GM12878 (cell line): ENCODE measurements at regions not wholly inside any gene's neighbourhood (a gene's known extent, or its start where the extent isn't known, plus 50 kb on each side); places are given as distances from the start of the nearest gene placed in this dataset.

ENCODE experiments used
- ATAC-seq: fragments of 200-7000 bp; cut with Tn5 transposase; 3 replicates; pipeline ENCODE4 v1.9.1; 2020; ENCODE audit warnings: mild to moderate bottlenecking, moderate library complexity
- BruUV-seq: library from RNA; stranded (reverse); fragments of 400-500 nt; replicated peaks from 2 replicates; lab custom pipeline; 2021; lab: Mats Ljungman, UMichigan
- CTCF ChIA-PET: fragments of 300-600 bp; sonication (Branson Sonifier 250); formaldehyde crosslinking; extraction: SDS; loops from one replicate; lab custom pipeline; 2021; ENCODE audit warnings: inconsistent platforms; lab: Yijun Ruan, JAX
- POLR2A ChIA-PET: fragments of 350-600 bp; formaldehyde crosslinking; extraction: SDS; loops from one replicate; lab custom pipeline; 2021; ENCODE audit warnings: inconsistent platforms; lab: Charles Lee
- RAD21 ChIA-PET: fragments of 300-600 bp; sonication (Branson Sonifier 250); formaldehyde crosslinking; loops from one replicate; lab custom pipeline; 2023; ENCODE audit warnings: antibody characterized with exemption; ENCODE audit not compliant: unreplicated experiment; lab: Charles Lee
- SMC1A ChIA-PET: fragments of 300-600 bp; sonication (Branson Sonifier 250); formaldehyde crosslinking; loops from one replicate; lab custom pipeline; 2023; ENCODE audit not compliant: unreplicated experiment, uncharacterized antibody; lab: Charles Lee
- DNase-seq: peaks from one replicate; pipeline ENCODE4 v3.0.0-alpha.2; 2011; ENCODE audit warnings: low read depth, low spot score
- FAIRE-seq: peaks from 3 replicates; lab custom pipeline; 2011; peaks lifted over from hg19 to GRCh38; lab: Jason Lieb, UNC
- H2AFZ ChIP-seq: 2 replicates; pipeline ENCODE4 v1.6.0; 2011; ENCODE audit warnings: low read depth, low read length, control low read depth; ENCODE audit not compliant: control insufficient read depth
- H3K27ac ChIP-seq: 2 replicates; pipeline ENCODE4 v1.5.1; 2011; ENCODE audit warnings: control low read depth; ENCODE audit not compliant: control insufficient read depth, insufficient read depth
- H3K27me3 ChIP-seq, 2 experiments: replicated peaks in 1 of 2; 2 replicates each; pipeline versions ENCODE4 v1.6.0 to v1.6.1; 2011; ENCODE audit warnings: low read length in 1 of 2; ENCODE audit not compliant: control insufficient read depth in 2 of 2, insufficient read depth in 2 of 2
- H3K36me3 ChIP-seq, 2 experiments: 2 replicates each; pipeline ENCODE4 v1.5.1; 2011; ENCODE audit warnings: low read length in 1 of 2; ENCODE audit not compliant: control insufficient read depth in 2 of 2, insufficient read depth in 2 of 2
- H3K4me1 ChIP-seq: 2 replicates; pipeline ENCODE4 v1.6.1; 2011; ENCODE audit warnings: mild to moderate bottlenecking, low read length, moderate library complexity, mixed read lengths; ENCODE audit not compliant: control insufficient read depth, insufficient read depth
- H3K4me2 ChIP-seq: 2 replicates; pipeline ENCODE4 v1.6.0; 2011; ENCODE audit warnings: control low read depth; ENCODE audit not compliant: control insufficient read depth, insufficient read depth
- H3K4me3 ChIP-seq: fragments of 200-600 bp; sonication (generic); 2 replicates; pipeline ENCODE4 v1.5.1; 2016
- H3K79me2 ChIP-seq: 2 replicates; pipeline ENCODE4 v1.6.0; 2011; ENCODE audit warnings: low read length; ENCODE audit not compliant: control insufficient read depth, insufficient read depth
- H3K9ac ChIP-seq: 2 replicates; pipeline ENCODE4 v1.8.0; 2011; ENCODE audit warnings: low read length, control low read depth, mixed read lengths; ENCODE audit not compliant: control insufficient read depth, insufficient read depth
- H3K9me3 ChIP-seq: replicated peaks from 3 replicates; pipeline ENCODE4 v1.5.1; 2011; ENCODE audit warnings: mild to moderate bottlenecking, low read length; ENCODE audit not compliant: control insufficient read depth, insufficient read depth
- H4K20me1 ChIP-seq: 2 replicates; pipeline ENCODE4 v1.6.0; 2011; ENCODE audit not compliant: control insufficient read depth, insufficient read depth
- EED ChIP-seq: sonication (generic); IDR thresholded peaks from 2 replicates; pipeline ENCODE4 v1.6.1; 2016; ENCODE audit warnings: antibody characterized with exemption, low read depth
- NFXL1 ChIP-seq: fragments of 450-650 bp; IDR thresholded peaks from 2 replicates; pipeline ENCODE4 v1.6.1; 2017; ENCODE audit warnings: antibody characterized with exemption, mild to moderate bottlenecking, borderline replicate concordance
- PAX5 ChIP-seq: IDR thresholded peaks from 2 replicates; pipeline ENCODE4 v1.6.1; 2011; ENCODE audit warnings: low read depth, low read length, borderline replicate concordance
- REST ChIP-seq: IDR thresholded peaks from 2 replicates; pipeline ENCODE4 v1.6.1; 2012; ENCODE audit warnings: mild to moderate bottlenecking, low read depth, low read length
- ZNF217 ChIP-seq: fragments of 450-650 bp; IDR thresholded peaks from 2 replicates; pipeline ENCODE4 v1.6.1; 2017; ENCODE audit warnings: antibody characterized with exemption, mild to moderate bottlenecking
- WGBS: methylation state at CpG from one replicate; pipeline ENCODE4 v1.1.6; 2016; ENCODE audit warnings: low lambda C conversion rate; ENCODE audit not compliant: insufficient replicate concordance, insufficient coverage; ENCODE audit errors: missing lambda C conversion rate; 5-methylcytosine and 5-hydroxymethylcytosine counted together
- in situ Hi-C: fragments of 300-500 bp; cut with MboI; formaldehyde crosslinking; loops from 9 replicates; pipeline ENCODE4 v1.14.3; 2018; ENCODE audit warnings: mixed read lengths
- intact Hi-C: fragments of 100-400 bp; cut with micrococcal nuclease; formaldehyde crosslinking; loops from one replicate; pipeline ENCODE4 v1.14.2; 2022; ENCODE audit not compliant: unreplicated experiment
- TF ChIP-seq, protein P1 (sequence below): fragments of 450-650 bp; conservative IDR thresholded peaks from 2 replicates; pipeline ENCODE4 v1.6.1; 2017; ENCODE audit warnings: mild to moderate bottlenecking, moderate library complexity

DNA sequence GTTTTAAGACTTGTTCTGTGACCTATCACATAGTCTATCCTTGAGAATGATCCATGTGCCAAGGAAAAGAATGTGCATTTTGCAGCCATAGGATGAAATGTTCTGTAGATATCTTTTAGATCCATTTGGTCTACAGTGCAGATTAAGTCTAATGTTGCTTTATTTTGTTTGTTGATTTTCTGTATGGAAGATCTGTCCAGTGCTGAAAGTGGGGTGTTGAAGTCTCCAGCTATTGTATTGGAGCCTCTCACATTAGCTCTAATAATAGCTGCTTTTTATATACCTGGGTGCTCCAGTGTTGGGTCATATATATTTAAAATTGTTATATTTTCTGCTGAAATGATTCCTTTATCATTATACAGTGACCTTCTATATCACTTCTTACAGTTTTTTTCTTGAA lies 155.6 kb upstream of the MON1B start:
- H3K9ac ChIP-seq, result no peak overlapping the region
- ChIA-PET RAD21 (no interaction called here), POLR2A (no interaction called here), CTCF (no interaction called here), SMC1A (no interaction called here)
- H3K4me2 ChIP-seq, result no peak overlapping the region
- no peak for DNase-seq
- no peaks in the 10 kb centered on the region for H3K27me3 ChIP-seq
- no peaks in the 10 kb centered on the region for H3K36me3 ChIP-seq
- no peak overlapping the region for H2AFZ ChIP-seq
- in situ Hi-C loops (no loop called here), intact Hi-C loops (no loop called here)
- TF ChIP-seq REST (0 out of 2 replicates have a peak, but pooled peaks have one; percentile 26), NFXL1 (no peak)
- ATAC-seq, result no peak
- no peak overlapping the region for H3K4me3 ChIP-seq
- H3K27ac ChIP-seq, result no peak overlapping the region
- no TSS peak for BruUV-seq
- H3K79me2 ChIP-seq, result no peaks in the 10 kb centered on the region
- no peaks in the 10 kb centered on the region for H4K20me1 ChIP-seq
- H3K4me1 ChIP-seq, result no peaks in the 10 kb centered on the region
- FAIRE-seq, result no peak
- no peaks in the 10 kb centered on the region for H3K9me3 ChIP-seq

DNA sequence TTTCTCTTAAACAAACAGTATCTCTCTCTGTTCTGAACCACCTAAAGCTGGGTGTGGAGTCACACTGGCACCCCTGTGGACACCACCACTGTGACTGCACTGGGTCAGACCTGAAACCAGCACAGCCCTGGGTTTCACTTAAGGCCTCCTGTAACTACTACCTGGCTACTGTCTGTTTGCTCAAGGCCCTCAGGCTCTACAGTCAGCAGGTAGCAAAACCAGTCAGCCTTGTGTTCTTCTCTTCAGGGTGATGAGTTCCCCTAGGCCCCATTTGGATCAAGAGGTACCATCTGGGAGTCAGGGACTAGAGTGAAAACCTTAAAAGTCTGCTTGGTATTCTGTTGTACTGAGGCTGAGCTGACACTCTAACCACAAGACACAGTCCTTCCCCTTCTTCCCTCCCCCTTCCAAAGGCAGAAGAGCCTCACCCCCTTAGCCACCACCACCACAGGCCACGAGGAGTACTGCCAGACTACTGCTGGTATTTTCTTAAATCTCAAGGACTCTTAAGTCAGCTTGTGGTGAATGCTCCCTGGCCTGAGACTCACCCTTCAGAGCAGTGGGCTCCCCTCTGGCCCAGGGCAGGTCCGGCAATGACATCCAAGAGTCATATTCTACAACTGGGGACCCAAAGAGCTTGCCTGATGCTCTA lies 153.2 kb upstream of the MON1B start:
- Histone ChIP-seq H3K4me2 (no peak overlapping the region), H3K4me1 (no peaks in the 10 kb centered on the region), H3K36me3 (no peaks in the 10 kb centered on the region), H4K20me1 (no peaks in the 10 kb centered on the region), H3K9me3 (no peaks in the 10 kb centered on the region), H3K27me3 (no peaks in the 10 kb centered on the region), H3K4me3 (no peak overlapping the region), H2AFZ (no peak overlapping the region), H3K79me2 (no peaks in the 10 kb centered on the region), H3K27ac (no peak overlapping the region), H3K9ac (no peak overlapping the region)
- in situ Hi-C loops (no loop called here), intact Hi-C loops (no loop called here)
- ChIA-PET POLR2A (no interaction called here), RAD21 (no interaction called here), SMC1A (no interaction called here), CTCF (no interaction called here)
- DNase-seq (no peak), FAIRE-seq (no peak), ATAC-seq (no peak; the same call in 2 of the 3 replicates)
- BruUV-seq, result no TSS peak
- 0% methylated on average over 1 of the region's 2 CpGs for WGBS
- no peak for TF ChIP-seq ZNF217
- TF ChIP-seq EED, result no peak
- no peak for TF ChIP-seq PAX5
- TF ChIP-seq, protein P1, sequence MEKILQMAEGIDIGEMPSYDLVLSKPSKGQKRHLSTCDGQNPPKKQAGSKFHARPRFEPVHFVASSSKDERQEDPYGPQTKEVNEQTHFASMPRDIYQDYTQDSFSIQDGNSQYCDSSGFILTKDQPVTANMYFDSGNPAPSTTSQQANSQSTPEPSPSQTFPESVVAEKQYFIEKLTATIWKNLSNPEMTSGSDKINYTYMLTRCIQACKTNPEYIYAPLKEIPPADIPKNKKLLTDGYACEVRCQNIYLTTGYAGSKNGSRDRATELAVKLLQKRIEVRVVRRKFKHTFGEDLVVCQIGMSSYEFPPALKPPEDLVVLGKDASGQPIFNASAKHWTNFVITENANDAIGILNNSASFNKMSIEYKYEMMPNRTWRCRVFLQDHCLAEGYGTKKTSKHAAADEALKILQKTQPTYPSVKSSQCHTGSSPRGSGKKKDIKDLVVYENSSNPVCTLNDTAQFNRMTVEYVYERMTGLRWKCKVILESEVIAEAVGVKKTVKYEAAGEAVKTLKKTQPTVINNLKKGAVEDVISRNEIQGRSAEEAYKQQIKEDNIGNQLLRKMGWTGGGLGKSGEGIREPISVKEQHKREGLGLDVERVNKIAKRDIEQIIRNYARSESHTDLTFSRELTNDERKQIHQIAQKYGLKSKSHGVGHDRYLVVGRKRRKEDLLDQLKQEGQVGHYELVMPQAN, result no peak
